PFSK-1 (cell line): ENCODE measurements at regions not wholly inside any gene's neighbourhood (a gene's known extent, or its start where the extent isn't known, plus 50 kb on each side); places are given as distances from the start of the nearest gene placed in this dataset.

Source experiments
- FOXP2 ChIP-seq: optimal IDR thresholded peaks from 2 replicates; pipeline ENCODE3; 2011; ENCODE audit warnings: borderline replicate concordance, control low read depth, inconsistent platforms; ENCODE audit not compliant: insufficient read depth; ENCODE audit errors: extremely low read length, extremely low read depth
- POLR2AphosphoS5 ChIP-seq: IDR thresholded peaks from 2 replicates; pipeline ENCODE4 v1.6.1; 2012; ENCODE audit warnings: low read depth, mild to moderate bottlenecking, control low read depth, low read length, moderate library complexity
- REST ChIP-seq, 2 experiments: IDR thresholded peaks; 2 replicates each; pipeline versions ENCODE4 v1.6.1 to v1.8.0; 2011 to 2012; ENCODE audit warnings: low read depth in 2 of 2, low read length in 2 of 2, control low read depth in 1 of 2, inconsistent platforms in 1 of 2, mild to moderate bottlenecking in 1 of 2, moderate library complexity in 1 of 2; ENCODE audit not compliant: insufficient read depth in 1 of 2
- SIN3A ChIP-seq: IDR thresholded peaks from 2 replicates; pipeline ENCODE4 v1.6.1; 2012; ENCODE audit warnings: mild to moderate bottlenecking, low read length, moderate library complexity, borderline replicate concordance; ENCODE audit not compliant: insufficient read depth
- TAF1 ChIP-seq: IDR thresholded peaks from 2 replicates; pipeline ENCODE4 v1.6.1; 2012; ENCODE audit warnings: low read length, control low read depth, borderline replicate concordance; ENCODE audit not compliant: insufficient read depth

- TF ChIP-seq POLR2AphosphoS5 (no peak), FOXP2 (no peak), REST (IDR thresholded peaks at IDR 0.05; ENCODE audit: insufficient read depth in 1 of 2, low read depth in 2 of 2, low read length in 2 of 2) (no peak), TAF1 (no peak), SIN3A (no peak)
These were observed 83.4 kb downstream of the ZNF365 start for GRCh38 chr10:62457598-62457997.

- TF ChIP-seq FOXP2 = no peak
- TF ChIP-seq SIN3A = peak; percentile 26; the same call in 1 of the 2 replicates
- TF ChIP-seq POLR2AphosphoS5 = peak; percentile 36; the same call in 1 of the 2 replicates
- no peak for TF ChIP-seq TAF1
- TF ChIP-seq REST (IDR thresholded peaks at IDR 0.05; ENCODE audit: insufficient read depth in 1 of 2, low read depth in 2 of 2, low read length in 2 of 2) = 0 out of 4 replicates have a peak, but pooled peaks of 1 of the 2 experiments have one; percentile 27
These were observed 84.9 kb downstream of the ZNF365 start for GRCh38 chr10:62459072-62459471.

GRCh38 chr10:62459500-62459899 lies 85.3 kb downstream of the ZNF365 start:
- TF ChIP-seq FOXP2 (no peak), POLR2AphosphoS5 (no peak), TAF1 (no peak)

GRCh38 chr10:62460393-62460792 lies 86.2 kb downstream of the ZNF365 start:
- TF ChIP-seq POLR2AphosphoS5 (no peak), SIN3A (no peak), TAF1 (no peak), REST (IDR thresholded peaks at IDR 0.05; ENCODE audit: insufficient read depth in 1 of 2, low read depth in 2 of 2, low read length in 2 of 2) (no peak), FOXP2 (no peak)

GRCh38 chr10:62461120-62461519 lies 87.0 kb downstream of the ZNF365 start:
- no peak for TF ChIP-seq TAF1
- TF ChIP-seq REST (IDR thresholded peaks at IDR 0.05; ENCODE audit: insufficient read depth in 1 of 2, low read depth in 2 of 2, low read length in 2 of 2) = no peak
- TF ChIP-seq POLR2AphosphoS5 = no peak
- no peak for TF ChIP-seq SIN3A
- no peak for TF ChIP-seq FOXP2
